Activated CD4-positive, CD25-positive, alpha-beta regulatory T cell (primary cell): ENCODE measurements at regions not wholly inside any gene's neighbourhood (a gene's known extent, or its start where the extent isn't known, plus 50 kb on each side); places are given as distances from the start of the nearest gene placed in this dataset.
"Not testable (repeated sequence)": the region's sequence is repeated elsewhere in the genome, so short reads cannot be mapped to it uniquely, and the experiment has no call there.

Experiments used
- DNase-seq, 4 experiments: peaks; one replicate each; lab custom pipeline; 2025; lab: John Stamatoyannopoulos, UW

DNA sequence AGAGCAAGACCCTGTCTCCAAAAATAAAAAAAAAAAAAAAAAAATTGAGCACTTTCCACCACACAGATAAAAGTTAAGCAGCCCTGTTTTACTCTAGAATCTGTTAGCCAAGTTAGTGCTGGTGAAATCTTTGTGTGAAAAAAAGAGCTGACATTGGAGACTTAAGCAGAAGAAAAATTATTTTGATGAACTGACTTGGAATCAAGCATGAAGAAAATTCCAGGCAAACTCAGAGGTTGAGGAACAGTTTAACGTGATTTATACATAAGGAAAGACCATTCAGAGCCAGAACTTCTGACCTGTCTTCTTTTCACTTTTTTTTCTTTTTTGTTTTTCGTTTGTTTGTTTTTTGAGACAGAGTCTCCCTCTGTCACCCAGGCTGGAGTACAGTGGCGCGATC lies 79.6 kb upstream of the RBPJ start:
- DNase-seq = no peak

DNA sequence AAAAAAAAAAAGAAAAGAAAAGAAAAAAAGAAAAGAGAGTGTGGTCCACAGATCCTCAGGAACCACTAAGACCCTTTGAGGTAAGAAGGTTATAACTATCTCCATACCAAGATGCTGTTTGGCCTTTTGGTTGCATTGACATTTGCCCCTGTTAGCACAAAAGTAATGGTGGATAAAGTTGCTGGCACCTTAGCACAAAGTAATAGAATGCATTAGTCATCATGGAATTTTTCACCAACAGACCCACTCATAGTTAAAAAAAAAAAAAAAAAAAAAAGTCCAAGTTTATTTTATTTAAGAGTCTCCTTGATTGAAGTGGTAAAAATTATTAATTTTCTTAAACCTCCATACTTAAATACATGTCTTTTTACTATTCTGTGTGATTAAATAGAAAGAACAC lies 78.4 kb upstream of the RBPJ start:
- no peak for DNase-seq

DNA sequence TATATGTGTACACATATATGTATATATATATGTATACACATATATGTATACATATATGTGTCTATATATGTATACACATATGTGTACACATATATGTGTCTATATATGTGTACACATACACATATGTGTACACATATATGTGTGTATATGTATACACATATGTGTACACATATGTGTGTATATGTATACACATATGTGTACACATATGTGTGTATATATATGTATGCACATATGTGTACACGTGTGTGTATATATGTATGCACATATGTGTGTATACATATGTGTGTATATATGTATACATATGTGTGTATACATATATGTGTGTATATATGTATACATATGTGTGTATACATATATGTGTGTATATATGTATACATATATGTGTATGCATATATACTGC lies 76.7 kb upstream of the RBPJ start:
- DNase-seq = not testable (repeated sequence)

DNA sequence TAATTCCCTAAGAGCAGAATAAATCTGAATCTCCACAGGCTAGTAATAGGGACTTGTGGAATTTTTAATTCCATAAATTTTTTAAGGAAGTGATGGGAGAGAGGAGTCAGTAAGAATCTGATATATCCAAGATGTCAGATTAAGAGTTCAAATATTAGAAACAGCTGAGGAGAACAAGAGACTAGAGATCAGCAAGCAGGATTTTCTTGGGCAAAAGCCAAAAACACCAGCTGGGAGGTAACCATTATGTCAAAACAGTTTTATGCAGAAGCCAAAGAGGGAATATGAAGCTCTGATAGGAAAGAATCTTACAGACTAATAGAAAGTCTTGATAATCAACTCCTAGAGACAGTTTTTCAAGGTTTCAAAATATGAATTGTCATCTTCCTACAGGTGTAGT lies 72.2 kb upstream of the RBPJ start:
- no peak for DNase-seq

DNA sequence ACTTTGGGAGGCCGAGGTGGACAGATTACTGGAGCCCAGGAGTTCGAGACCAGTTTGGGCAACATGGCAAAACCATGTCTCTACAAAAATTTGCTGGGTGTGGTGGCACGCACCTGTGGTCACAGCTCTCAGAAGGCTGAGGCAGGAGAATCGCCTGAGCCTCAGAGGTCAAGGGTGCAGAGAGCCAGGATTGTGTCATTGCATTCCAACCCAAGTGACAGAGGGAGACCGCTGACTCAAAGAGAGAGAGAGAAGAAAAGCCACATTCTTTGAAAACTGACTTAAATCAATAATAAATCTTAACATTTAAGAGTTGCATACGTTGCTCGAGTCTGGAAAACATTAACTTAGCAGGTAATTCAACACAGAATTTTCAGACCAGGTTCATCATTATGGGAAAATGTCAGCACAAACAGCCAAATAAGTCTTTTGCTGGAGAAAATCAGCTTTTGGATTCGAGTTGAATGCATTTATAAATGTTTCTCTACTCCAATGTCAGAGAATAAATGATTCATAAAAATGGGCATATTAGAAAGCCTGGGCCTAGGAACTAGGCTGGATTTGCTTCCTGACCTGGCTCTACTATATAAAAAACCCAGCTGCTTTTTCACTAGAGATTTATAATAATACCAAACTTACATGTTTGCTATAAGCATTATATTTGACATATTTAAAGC lies 68.3 kb upstream of the RBPJ start:
- DNase-seq = no peak

DNA sequence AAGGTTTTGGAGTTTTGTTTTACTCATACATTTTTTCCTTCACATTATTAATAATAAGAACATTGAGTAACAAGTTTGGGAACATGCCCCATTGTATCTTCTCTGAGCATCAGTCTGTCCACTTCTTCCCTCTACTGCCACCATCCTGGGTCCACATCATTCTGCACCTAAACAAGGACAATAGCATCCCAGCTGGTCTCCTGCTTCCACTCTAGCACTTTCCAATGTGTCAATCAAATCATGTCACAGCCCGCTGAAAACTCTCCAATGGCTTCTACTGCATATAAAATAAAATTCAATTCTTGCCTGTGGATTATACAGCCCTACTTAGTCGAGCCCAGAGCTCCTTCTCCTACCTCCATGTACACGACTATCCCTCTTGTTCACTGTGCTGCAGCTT lies 66.8 kb upstream of the RBPJ start:
- DNase-seq = no peak

DNA sequence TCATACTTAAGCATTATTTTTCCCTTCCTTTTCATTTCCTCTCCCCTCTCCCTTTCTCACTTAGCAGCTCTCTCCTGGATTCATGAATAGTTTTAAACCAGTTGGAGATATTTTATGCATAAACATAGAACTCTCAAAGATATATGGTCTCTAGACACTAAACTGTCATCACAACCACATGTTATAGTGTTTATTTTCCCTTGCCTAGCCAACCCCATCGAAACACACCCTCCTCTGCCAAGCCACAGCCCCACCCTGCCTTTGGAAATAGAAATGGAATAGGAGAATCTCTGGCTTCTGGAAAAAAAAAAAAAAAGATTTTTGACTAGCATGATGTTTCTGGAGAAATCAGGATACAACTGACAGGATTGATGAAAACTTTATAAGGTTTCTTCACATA lies 64.8 kb upstream of the RBPJ start:
- DNase-seq = no peak

DNA sequence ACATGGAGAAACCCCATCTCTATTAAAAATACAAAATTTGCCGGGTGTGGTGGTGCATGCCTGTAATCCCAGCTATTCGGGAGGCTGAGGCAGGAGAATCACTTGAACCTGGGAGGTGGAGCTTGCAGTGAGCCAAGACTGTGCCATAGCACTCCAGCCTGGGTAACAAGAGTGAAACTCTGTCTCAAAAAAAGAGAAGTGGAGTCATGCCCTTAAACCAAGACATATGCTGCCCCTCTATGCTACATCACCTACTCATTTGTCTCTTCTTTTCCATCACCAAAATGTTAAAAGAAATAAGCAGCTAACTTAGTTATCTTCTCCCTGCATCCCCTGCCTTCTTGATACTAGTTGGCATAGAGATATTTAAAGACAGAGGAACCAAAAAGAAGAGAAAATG lies 63.4 kb upstream of the RBPJ start:
- not testable (repeated sequence) for DNase-seq

DNA sequence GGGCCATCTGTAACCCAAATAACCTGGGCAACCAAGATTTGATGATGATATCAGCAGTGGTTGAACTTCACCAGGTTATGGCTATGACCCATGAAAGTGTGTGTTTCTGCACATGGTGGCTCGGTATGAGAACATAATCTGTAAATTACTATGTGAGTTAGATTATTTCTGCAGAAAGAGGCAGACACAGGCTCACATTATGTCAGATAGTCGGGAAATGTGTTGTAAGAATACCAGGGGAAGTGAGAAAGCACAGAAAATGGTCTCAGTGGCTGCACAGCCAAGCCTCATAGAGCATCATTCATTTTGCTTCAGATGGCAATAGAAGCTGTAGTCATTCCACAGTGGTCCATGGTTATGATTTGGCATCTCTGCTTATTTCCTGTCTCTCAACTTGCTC lies 63.0 kb upstream of the RBPJ start:
- no peak for DNase-seq

DNA sequence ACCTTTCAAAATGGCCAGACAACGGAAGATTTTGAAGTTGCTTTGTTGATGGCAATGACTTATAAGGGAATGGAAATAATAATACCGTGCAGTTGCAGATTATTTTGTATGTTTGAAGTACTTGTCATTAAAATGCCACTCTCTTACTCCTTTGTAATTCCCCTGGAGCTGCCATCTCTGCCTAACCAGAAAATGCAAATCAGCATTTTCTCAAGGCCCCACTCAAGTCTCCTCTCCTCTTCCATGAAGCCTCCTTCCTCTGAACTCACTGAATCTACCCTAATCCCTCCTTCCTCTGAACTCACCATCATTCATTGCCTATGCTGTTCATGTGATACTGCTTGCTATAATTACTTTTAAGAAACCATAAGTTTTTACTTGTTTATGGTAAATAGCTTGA lies 60.2 kb upstream of the RBPJ start:
- no peak for DNase-seq

DNA sequence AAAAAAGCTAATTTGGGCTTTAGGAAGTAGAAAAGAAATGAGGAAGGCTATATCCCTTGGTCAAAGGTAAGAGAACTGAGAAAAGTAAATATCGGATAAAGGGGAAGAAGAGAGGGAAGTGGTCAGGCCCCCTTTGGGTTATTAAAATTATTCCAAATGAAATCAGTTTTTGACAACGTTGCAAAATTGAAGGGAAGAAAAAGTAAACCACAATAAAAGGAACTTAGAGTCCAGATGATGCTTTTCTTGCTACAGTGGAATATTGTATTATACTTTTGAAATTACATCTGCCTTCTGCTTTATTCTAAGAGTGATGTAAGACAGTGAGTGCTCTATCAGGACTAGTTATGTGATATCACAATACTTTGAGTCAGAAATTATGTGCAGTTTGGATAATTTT lies 59.4 kb upstream of the RBPJ start:
- no peak for DNase-seq

DNA sequence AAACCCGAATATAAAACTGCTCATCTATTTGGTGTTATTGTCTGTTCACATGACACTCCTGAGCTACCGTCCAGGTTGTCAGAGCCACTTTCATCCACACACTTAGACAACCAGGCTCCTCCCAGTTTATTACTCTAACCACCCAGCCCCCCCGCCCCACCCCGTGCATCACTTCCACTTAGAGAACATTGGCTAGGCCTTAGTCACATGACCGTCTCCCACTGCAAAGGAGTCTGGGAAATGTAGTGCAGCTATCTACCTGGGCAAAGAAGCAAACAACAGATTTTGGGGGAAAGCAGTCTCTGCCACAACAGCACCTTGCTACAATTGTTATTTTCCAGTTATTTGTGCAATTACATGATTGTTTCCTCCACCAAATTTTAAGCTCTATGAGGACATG lies 57.6 kb upstream of the RBPJ start:
- DNase-seq = no peak

DNA sequence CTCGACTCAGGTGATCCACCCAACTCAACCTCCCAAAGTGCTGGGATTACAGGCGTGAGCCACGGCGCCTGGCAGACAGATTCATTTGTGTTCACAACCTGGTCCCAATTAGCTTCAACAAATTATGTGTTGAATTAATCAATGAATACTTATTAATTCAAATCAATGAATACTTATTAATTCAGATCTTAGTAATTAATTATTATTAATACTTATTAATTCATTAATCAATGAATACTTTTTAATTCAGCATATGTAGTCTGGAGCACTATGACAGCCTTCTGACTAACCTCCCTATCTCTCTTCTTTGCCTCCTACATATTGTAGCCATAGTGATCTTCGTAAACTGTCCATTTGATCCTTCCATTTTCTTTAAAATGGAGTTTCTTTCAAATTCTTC lies 56.7 kb upstream of the RBPJ start:
- no peak for DNase-seq

DNA sequence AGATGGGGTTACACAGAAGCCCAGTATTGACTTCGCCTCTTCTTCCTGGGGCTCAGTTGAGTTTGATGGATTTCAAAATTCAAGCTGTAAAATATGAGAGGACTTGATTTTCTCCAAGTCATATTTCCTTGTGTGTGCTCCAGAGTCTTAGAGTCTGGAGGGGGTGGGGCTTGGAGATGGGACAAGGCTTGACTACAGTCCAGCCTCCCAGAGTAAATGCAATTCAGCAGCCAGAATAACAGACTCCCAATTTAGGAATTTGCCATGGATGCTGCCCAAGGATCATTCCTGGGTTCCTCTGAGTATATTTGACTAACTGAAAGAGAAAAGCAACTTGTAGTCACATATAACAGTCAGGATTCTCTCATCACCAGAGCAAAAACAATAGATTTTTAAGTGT lies 53.7 kb upstream of the RBPJ start:
- DNase-seq = no peak

DNA sequence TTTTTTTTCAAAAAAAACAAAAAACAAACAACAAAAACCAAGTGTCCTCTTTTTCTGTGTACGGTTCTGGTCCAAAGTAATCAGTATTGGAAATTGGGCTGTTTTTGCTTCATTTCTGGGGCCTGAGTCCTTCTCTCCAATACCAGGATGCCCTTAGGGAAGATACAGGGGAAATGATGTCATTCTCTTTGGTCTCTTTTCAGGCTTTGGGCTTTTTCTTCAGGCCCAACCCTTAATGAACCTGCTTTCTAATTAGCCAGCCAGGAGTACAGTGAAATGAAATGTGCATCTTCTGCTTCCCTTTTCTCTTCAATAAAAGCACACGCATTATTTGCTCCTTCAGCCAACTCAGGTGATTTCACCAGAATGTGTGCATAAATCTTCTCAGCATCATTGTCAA lies 52.6 kb upstream of the RBPJ start:
- no peak for DNase-seq

DNA sequence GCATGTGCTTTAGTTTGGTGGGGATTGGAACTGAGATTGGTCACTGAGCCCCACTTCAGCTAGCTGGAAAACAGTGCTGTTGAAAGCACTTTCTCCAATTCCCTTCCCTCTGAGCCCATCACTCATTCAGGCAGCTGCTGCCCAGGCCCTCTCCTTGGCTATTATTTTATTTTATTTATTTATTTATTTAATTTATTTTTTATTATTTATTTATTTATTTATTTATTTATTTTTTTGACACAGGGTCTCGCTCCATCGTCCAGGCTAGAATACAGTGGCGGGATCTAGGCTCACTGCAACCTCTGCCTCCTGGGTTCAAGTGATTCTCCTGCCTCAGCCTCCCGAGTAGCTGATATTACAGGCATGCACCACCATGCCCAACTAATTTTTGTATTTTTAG lies 51.8 kb upstream of the RBPJ start:
- DNase-seq = no peak
